ENCODE measurements at regions not wholly inside any gene's neighbourhood (a gene's known extent, or its start where the extent isn't known, plus 50 kb on each side); places are given as distances from the start of the nearest gene placed in this dataset.

- no peak for DNase-seq (ENCODE audit: extremely low read depth, low read depth)
Observed at GRCh38 chr2:107018366-107018765, 132.4 kb upstream of the ST6GAL2 start.

- no peak for DNase-seq (ENCODE audit: extremely low read depth, low read depth)
Observed at GRCh38 chr2:107020392-107020791, 134.4 kb upstream of the ST6GAL2 start.

GRCh38 chr2:107024269-107024668 lies 138.3 kb upstream of the ST6GAL2 start:
- no peak for DNase-seq (ENCODE audit: extremely low read depth, low read depth)

- DNase-seq (ENCODE audit: extremely low read depth, low read depth), result no peak
Observed at GRCh38 chr2:107025291-107025857, 139.4 kb upstream of the ST6GAL2 start.

GRCh38 chr2:107025869-107026380 lies 140.0 kb upstream of the ST6GAL2 start:
- no peak for DNase-seq (ENCODE audit: extremely low read depth, low read depth)

- DNase-seq (ENCODE audit: extremely low read depth, low read depth), result no peak
Observed at GRCh38 chr2:107027205-107027604, 141.2 kb upstream of the ST6GAL2 start.

GRCh38 chr2:107027810-107028209 lies 141.8 kb upstream of the ST6GAL2 start:
- no peak for DNase-seq (ENCODE audit: extremely low read depth, low read depth)

GRCh38 chr2:107028661-107029060 lies 142.7 kb upstream of the ST6GAL2 start:
- DNase-seq (ENCODE audit: extremely low read depth, low read depth), result no peak

- no peak for DNase-seq (ENCODE audit: extremely low read depth, low read depth)
Observed at GRCh38 chr2:107036293-107036692, 150.3 kb upstream of the ST6GAL2 start.

GRCh38 chr2:107062173-107062572 lies 176.2 kb upstream of the ST6GAL2 start:
- no peak for DNase-seq (ENCODE audit: extremely low read depth, low read depth)

GRCh38 chr2:107062599-107063220 lies 176.7 kb upstream of the ST6GAL2 start:
- no peak for DNase-seq (ENCODE audit: extremely low read depth, low read depth)

- no peak for DNase-seq (ENCODE audit: extremely low read depth, low read depth)
Observed at GRCh38 chr2:107063228-107063627, 177.3 kb upstream of the ST6GAL2 start.

- no peak for DNase-seq (ENCODE audit: extremely low read depth, low read depth)
Observed at GRCh38 chr2:107064750-107065149, 178.8 kb upstream of the ST6GAL2 start.

GRCh38 chr2:107068069-107068916 lies 182.3 kb upstream of the ST6GAL2 start:
- no peak for DNase-seq (ENCODE audit: extremely low read depth, low read depth)

- DNase-seq (ENCODE audit: extremely low read depth, low read depth), result no peak
Observed at GRCh38 chr2:107069890-107070289, 183.9 kb upstream of the ST6GAL2 start.

GRCh38 chr2:107072150-107072940 lies 186.4 kb upstream of the ST6GAL2 start:
- no peak for DNase-seq (ENCODE audit: extremely low read depth, low read depth)

GRCh38 chr2:107078584-107078983 lies 192.6 kb upstream of the ST6GAL2 start:
- DNase-seq (ENCODE audit: extremely low read depth, low read depth), result no peak

- DNase-seq (ENCODE audit: extremely low read depth, low read depth), result no peak
Observed at GRCh38 chr2:107086497-107086896, 200.5 kb upstream of the ST6GAL2 start.

- no peak for DNase-seq (ENCODE audit: extremely low read depth, low read depth)
Observed at GRCh38 chr2:107088156-107088555, 202.2 kb upstream of the ST6GAL2 start.

GRCh38 chr2:107091163-107091864 lies 205.3 kb upstream of the ST6GAL2 start:
- no peak for DNase-seq (ENCODE audit: extremely low read depth, low read depth)
